A549 (cell line): ENCODE measurements at regions not wholly inside any gene's neighbourhood (a gene's known extent, or its start where the extent isn't known, plus 50 kb on each side); places are given as distances from the start of the nearest gene placed in this dataset.

Experiments used
- CHD2 ChIP-seq: fragments of 150-350 bp; IDR thresholded peaks from 2 replicates; pipeline ENCODE4 v1.6.1; 2014; ENCODE audit warnings: low read length; ENCODE audit not compliant: partially characterized antibody
- CTCF ChIP-seq: fragments of >200 bp; sonication (Bioruptor Twin); formaldehyde crosslinking; IDR thresholded peaks from 3 replicates; pipeline ENCODE4 v1.5.1; 2016
- MAFK ChIP-seq: fragments of 450-650 bp; IDR thresholded peaks from 2 replicates; pipeline ENCODE4 v1.6.1; 2014; ENCODE audit not compliant: partially characterized antibody
- POLR2A ChIP-seq: IDR thresholded peaks from 2 replicates; pipeline ENCODE4 v1.6.1; 2012; ENCODE audit warnings: mild to moderate bottlenecking, low read length
- POLR2AphosphoS2 ChIP-seq: conservative IDR thresholded peaks from 2 replicates; pipeline ENCODE4 v1.6.1; 2012; ENCODE audit warnings: low read length, improper control_type of control experiment, inconsistent platforms
- REST ChIP-seq: fragments of 200-600 bp; sonication (generic); IDR thresholded peaks from 2 replicates; pipeline ENCODE4 v1.6.1; 2016; ENCODE audit warnings: antibody characterized with exemption, mild to moderate bottlenecking, moderate library complexity
- RNF2 ChIP-seq: fragments of 200-600 bp; sonication (generic); IDR thresholded peaks from 2 replicates; pipeline ENCODE4 v1.6.1; 2016; ENCODE audit warnings: low read depth, mild to moderate bottlenecking, antibody characterized with exemption, moderate library complexity, borderline replicate concordance

GRCh38 chr9:27977931-27978330 lies 404.6 kb upstream of the C9orf72 start:
- TF ChIP-seq CTCF (no peak), POLR2AphosphoS2 (no peak), MAFK (no peak), RNF2 (no peak), POLR2A (no peak), REST (no peak), CHD2 (no peak)
